ENCODE measurements at regions not wholly inside any gene's neighbourhood (a gene's known extent, or its start where the extent isn't known, plus 50 kb on each side); places are given as distances from the start of the nearest gene placed in this dataset.

DNA sequence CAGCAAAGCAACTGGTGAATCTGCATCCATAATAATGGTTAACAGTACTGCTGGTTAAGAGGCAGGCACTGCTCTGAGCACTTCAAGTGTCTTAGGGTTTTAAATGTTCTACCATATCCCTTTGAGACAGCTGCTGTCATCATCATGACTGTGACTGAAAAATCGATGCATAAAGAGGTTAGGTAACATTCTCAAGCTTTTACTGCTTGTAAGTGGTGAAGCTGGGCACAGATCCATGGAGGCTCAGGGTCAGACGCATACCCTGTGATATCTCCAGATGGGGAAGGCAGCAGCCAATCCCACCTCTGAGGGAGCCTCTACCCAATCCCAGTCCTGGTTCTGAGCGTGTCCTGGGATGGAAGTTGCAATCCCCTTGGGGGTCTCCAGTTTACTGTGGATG, 57.6 kb upstream of the SOX9 start:
- Histone ChIP-seq H3K18ac (ENCODE audit: low read depth, low read length) (no peak overlapping the region), H3K27ac (ENCODE audit: insufficient read depth, low read length) (no peak overlapping the region), H2BK20ac (ENCODE audit: low read depth, low read length) (no peak overlapping the region), H4K8ac (ENCODE audit: low read depth in 2 of 2, low read length in 2 of 2) (no peak overlapping the region), H2BK15ac (ENCODE audit: low read depth, low read length) (no peak overlapping the region), H3K4me2 (ENCODE audit: low read depth, low read length) (no peak overlapping the region), H2AK5ac (ENCODE audit: low read depth, low read length) (no peak overlapping the region), H3K23ac (ENCODE audit: low read depth, low read length) (no peak overlapping the region), H3K56ac (ENCODE audit: extremely low read depth, insufficient read depth, low read length) (no peak overlapping the region), H4K20me1 (ENCODE audit: insufficient read depth, low read length) (no peaks in the 10 kb centered on the region), H3K27me3 (ENCODE audit: control insufficient read depth, insufficient read depth, low read length) (peaks cover 2% of the 10 kb centered on the region), H3K36me3 (ENCODE audit: control insufficient read depth, insufficient read depth, low read length) (no peaks in the 10 kb centered on the region), H3K9me3 (ENCODE audit: control insufficient read depth, insufficient read depth, low read length) (no peaks in the 10 kb centered on the region), H2BK120ac (ENCODE audit: low read depth, low read length) (no peak overlapping the region), H3K4me1 (ENCODE audit: control insufficient read depth, insufficient read depth, low read length) (no peaks in the 10 kb centered on the region), H3K79me1 (ENCODE audit: low read depth in 1 of 2, low read length in 2 of 2) (no peaks in the 10 kb centered on the region), H4K5ac (ENCODE audit: low read depth, low read length) (no peak overlapping the region), H2AFZ (replicated peaks; ENCODE audit: low read length, poor library complexity) (no peak overlapping the region), H2BK5ac (ENCODE audit: low read depth, low read length, poor library complexity, severe bottlenecking) (no peak overlapping the region), H3K4me3 (ENCODE audit: insufficient read depth, low read depth, low read length) (no peak overlapping the region), H3K9ac (ENCODE audit: low read depth, low read length) (no peak overlapping the region), H2AK9ac (replicated peaks; ENCODE audit: low read depth, low read length, poor library complexity) (no peak overlapping the region), H3K4ac (ENCODE audit: low read depth, low read length) (no peak overlapping the region), H3K9me1 (ENCODE audit: insufficient read depth, low read length) (no peaks in the 10 kb centered on the region), H3K14ac (replicated peaks; ENCODE audit: low read depth, low read length) (no peak overlapping the region), H4K91ac (ENCODE audit: insufficient read depth, low read depth, low read length) (no peak overlapping the region)
- intact Hi-C loops (cut with micrococcal nuclease) (no loop called here), dilution Hi-C loops (cut with HindIII; ENCODE audit: low sequenced_read_pairs, unreplicated experiment) (no loop called here), in situ Hi-C loops (cut with MboI; ENCODE audit: low sequenced_read_pairs) (no loop called here)
- ATAC-seq (ENCODE audit: low read depth) (no peak), DNase-seq (no peak)
- ChIA-PET POLR2A (ENCODE audit: unreplicated experiment) (no interaction called here), CTCF (no interaction called here)
- TF ChIP-seq, protein P1, sequence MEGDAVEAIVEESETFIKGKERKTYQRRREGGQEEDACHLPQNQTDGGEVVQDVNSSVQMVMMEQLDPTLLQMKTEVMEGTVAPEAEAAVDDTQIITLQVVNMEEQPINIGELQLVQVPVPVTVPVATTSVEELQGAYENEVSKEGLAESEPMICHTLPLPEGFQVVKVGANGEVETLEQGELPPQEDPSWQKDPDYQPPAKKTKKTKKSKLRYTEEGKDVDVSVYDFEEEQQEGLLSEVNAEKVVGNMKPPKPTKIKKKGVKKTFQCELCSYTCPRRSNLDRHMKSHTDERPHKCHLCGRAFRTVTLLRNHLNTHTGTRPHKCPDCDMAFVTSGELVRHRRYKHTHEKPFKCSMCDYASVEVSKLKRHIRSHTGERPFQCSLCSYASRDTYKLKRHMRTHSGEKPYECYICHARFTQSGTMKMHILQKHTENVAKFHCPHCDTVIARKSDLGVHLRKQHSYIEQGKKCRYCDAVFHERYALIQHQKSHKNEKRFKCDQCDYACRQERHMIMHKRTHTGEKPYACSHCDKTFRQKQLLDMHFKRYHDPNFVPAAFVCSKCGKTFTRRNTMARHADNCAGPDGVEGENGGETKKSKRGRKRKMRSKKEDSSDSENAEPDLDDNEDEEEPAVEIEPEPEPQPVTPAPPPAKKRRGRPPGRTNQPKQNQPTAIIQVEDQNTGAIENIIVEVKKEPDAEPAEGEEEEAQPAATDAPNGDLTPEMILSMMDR (conservative IDR thresholded peaks at IDR 0.05; ENCODE audit: low read depth, low read length): no peak
- TF ChIP-seq, protein P2, sequence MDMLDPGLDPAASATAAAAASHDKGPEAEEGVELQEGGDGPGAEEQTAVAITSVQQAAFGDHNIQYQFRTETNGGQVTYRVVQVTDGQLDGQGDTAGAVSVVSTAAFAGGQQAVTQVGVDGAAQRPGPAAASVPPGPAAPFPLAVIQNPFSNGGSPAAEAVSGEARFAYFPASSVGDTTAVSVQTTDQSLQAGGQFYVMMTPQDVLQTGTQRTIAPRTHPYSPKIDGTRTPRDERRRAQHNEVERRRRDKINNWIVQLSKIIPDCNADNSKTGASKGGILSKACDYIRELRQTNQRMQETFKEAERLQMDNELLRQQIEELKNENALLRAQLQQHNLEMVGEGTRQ (IDR thresholded peaks at IDR 0.05; ENCODE audit: low read depth, low read length): no peak
- no peak for TF ChIP-seq CEBPB (IDR thresholded peaks at IDR 0.05; ENCODE audit: low read depth, low read length)
- TF ChIP-seq RFX5 (IDR thresholded peaks at IDR 0.05; ENCODE audit: low read depth, low read length): no peak
- TF ChIP-seq NFE2L2 (IDR thresholded peaks at IDR 0.05; ENCODE audit: low read depth, low read length): no peak
- TF ChIP-seq FOS (IDR thresholded peaks at IDR 0.05; ENCODE audit: low read depth, low read length): no peak
- no peak for TF ChIP-seq RCOR1 (IDR thresholded peaks at IDR 0.05; ENCODE audit: insufficient replicate concordance, low read length)
- no peak for TF ChIP-seq SMC3 (IDR thresholded peaks at IDR 0.05; ENCODE audit: low read depth, low read length)
- WGBS, 2 experiments (ENCODE audit: extremely low coverage in 2 of 2, insufficient read length in 1 of 2): no CpG with 5 or more reads among the region's 3 CpGs
- no TSS peak for BruUV-seq (replicated peaks)

Data from IMR-90 (cell line).